A673 (cell line): ENCODE measurements at regions not wholly inside any gene's neighbourhood (a gene's known extent, or its start where the extent isn't known, plus 50 kb on each side); places are given as distances from the start of the nearest gene placed in this dataset.

Experiments
- BruUV-seq: library from RNA; stranded (reverse); fragments of 400-500 nt; replicated peaks from 2 replicates; lab custom pipeline; 2021; lab: Mats Ljungman, UMichigan
- CTCF ChIA-PET: fragments of 300-600 bp; sonication (Branson Sonifier 250); formaldehyde crosslinking; loops from one replicate; lab custom pipeline; 2022; ENCODE audit warnings: antibody characterized with exemption; lab: Charles Lee
- POLR2A ChIA-PET: fragments of 300-600 bp; sonication (Branson Sonifier 250); formaldehyde crosslinking; loops from one replicate; lab custom pipeline; 2022; ENCODE audit warnings: antibody characterized with exemption; ENCODE audit not compliant: low non-redundant PET; lab: Charles Lee
- DNase-seq: peaks from one replicate; pipeline ENCODE4 v3.0.0-alpha.2; 2015; ENCODE audit warnings: low spot score
- H3K27ac ChIP-seq: fragments of 200-600 bp; sonication (generic); 2 replicates; pipeline ENCODE4 v1.5.1; 2016; ENCODE audit warnings: mixed run types, low read depth, mild to moderate bottlenecking, mixed read lengths, antibody characterized with exemption, low read length; ENCODE audit not compliant: poor library complexity, severe bottlenecking
- H3K27me3 ChIP-seq: fragments of 200-600 bp; sonication (generic); replicated peaks from 2 replicates; pipeline ENCODE4 v1.6.1; 2017; ENCODE audit warnings: mixed run types, low read depth, mild to moderate bottlenecking, mixed read lengths, antibody characterized with exemption, low read length; ENCODE audit not compliant: insufficient read depth, poor library complexity
- H3K36me3 ChIP-seq: fragments of 200-600 bp; sonication (generic); 2 replicates; pipeline ENCODE4 v1.6.1; 2016; ENCODE audit warnings: mixed run types, mild to moderate bottlenecking, mixed read lengths, antibody characterized with exemption, low read length; ENCODE audit not compliant: insufficient read depth, poor library complexity, severe bottlenecking
- H3K4me1 ChIP-seq: fragments of 200-600 bp; sonication (generic); 2 replicates; pipeline ENCODE4 v1.6.1; 2017; ENCODE audit warnings: mixed run types, mild to moderate bottlenecking, mixed read lengths, antibody characterized with exemption, low read length; ENCODE audit not compliant: insufficient read depth, poor library complexity, severe bottlenecking
- H3K4me3 ChIP-seq: fragments of 200-600 bp; sonication (generic); 2 replicates; pipeline ENCODE4 v1.5.1; 2016; ENCODE audit warnings: low read depth, mixed run types, mild to moderate bottlenecking, mixed read lengths, low read length; ENCODE audit not compliant: poor library complexity, severe bottlenecking
- H3K9me3 ChIP-seq: fragments of 200-600 bp; sonication (generic); 2 replicates; pipeline ENCODE4 v1.6.1; 2016; ENCODE audit warnings: mixed run types, low read depth, mild to moderate bottlenecking, mixed read lengths, antibody characterized with exemption, low read length; ENCODE audit not compliant: poor library complexity, severe bottlenecking
- EZH2 ChIP-seq: fragments of 200-600 bp; sonication (generic); IDR thresholded peaks from 2 replicates; pipeline ENCODE4 v1.6.1; 2017; ENCODE audit warnings: borderline replicate concordance, low read depth, mild to moderate bottlenecking, mixed read lengths, antibody characterized with exemption, low read length; ENCODE audit not compliant: poor library complexity, severe bottlenecking
- intact Hi-C: fragments of 100-400 bp; cut with micrococcal nuclease; formaldehyde crosslinking; loops from one replicate; pipeline ENCODE4 v1.10.0; 2022; ENCODE audit not compliant: unreplicated experiment
- TF ChIP-seq, protein P1 (sequence below): fragments of 300-800, 200-600 bp; sonication (generic); conservative IDR thresholded peaks from 2 replicates; pipeline ENCODE4 v1.5.1; 2017; ENCODE audit warnings: low read depth, mild to moderate bottlenecking, antibody characterized with exemption, low read length, moderate library complexity, mixed read lengths

DNA sequence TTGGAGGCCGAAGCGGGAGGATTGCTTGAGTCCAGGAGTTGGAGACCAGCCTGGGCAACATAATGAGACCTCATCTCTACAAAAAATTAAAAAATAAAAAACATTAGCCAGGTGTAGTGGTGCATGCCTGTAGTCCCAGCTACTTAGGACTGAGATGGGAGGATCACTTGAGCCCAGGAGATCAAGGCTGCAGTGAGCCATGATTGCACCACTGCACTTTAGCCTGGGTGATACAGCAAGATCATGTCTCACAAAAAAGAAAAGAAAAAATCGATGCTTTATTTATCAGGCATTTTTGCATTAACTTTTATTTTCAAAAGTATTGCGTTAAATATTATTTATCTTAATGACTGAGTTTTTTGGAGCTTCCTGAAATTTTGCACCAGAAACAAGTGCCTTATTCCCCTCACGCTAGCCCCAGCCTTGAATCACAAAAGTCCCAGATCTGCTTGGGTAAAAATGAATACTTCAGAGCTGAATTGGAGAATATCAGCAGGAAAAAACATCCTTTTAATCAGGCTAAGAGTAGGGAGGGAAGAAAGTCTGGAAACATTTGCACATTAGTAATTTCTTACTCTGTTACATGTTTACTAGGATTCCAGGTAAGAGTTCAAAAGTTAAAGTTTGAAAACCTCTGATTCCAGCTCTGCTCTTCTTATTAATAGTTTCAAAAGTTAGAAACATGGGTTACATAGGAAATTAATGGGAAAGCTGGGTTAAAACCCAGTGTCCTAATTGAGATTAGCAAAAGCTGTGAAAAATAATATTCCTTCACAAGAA lies 111.4 kb upstream of the FOXN2 start:
- POLR2A ChIA-PET: interaction anchor here (0.5 kb wide), 1 partner anchor 219 kb away, joined by 7 read pairs; no protein-coding TSS in a partner anchor
- Histone ChIP-seq H3K27me3 (no peaks in the 10 kb centered on the region), H3K9me3 (no peaks in the 10 kb centered on the region), H3K4me3 (no peak overlapping the region), H3K4me1 (peaks cover 6% of the 10 kb centered on the region), H3K36me3 (no peaks in the 10 kb centered on the region), H3K27ac (no peak overlapping the region)
- intact Hi-C loops: no loop called here
- CTCF ChIA-PET: no interaction called here
- DNase-seq: no peak
- BruUV-seq: no TSS peak
- TF ChIP-seq EZH2: no peak
- TF ChIP-seq, protein P1, sequence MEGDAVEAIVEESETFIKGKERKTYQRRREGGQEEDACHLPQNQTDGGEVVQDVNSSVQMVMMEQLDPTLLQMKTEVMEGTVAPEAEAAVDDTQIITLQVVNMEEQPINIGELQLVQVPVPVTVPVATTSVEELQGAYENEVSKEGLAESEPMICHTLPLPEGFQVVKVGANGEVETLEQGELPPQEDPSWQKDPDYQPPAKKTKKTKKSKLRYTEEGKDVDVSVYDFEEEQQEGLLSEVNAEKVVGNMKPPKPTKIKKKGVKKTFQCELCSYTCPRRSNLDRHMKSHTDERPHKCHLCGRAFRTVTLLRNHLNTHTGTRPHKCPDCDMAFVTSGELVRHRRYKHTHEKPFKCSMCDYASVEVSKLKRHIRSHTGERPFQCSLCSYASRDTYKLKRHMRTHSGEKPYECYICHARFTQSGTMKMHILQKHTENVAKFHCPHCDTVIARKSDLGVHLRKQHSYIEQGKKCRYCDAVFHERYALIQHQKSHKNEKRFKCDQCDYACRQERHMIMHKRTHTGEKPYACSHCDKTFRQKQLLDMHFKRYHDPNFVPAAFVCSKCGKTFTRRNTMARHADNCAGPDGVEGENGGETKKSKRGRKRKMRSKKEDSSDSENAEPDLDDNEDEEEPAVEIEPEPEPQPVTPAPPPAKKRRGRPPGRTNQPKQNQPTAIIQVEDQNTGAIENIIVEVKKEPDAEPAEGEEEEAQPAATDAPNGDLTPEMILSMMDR: no peak

DNA sequence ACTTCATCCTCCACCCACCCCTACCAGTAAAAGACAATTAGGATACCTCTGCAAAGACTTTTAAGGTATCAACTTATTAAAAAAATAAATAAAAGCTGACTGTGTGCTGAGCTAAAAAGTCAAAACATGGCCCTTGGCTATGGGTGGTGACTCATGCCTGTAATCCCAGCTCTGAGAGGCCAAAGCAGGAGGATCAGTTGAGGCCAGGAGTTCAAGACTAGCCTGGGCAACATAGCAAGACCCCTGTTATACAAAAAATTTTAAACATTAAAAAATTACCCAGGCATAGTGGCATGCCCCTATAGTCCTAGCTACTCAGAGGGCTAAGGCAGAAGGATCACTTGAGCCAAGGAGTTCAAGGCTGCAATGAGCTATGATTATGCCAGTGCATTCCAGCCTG lies 110.8 kb upstream of the FOXN2 start:
- Histone ChIP-seq H3K9me3 (no peaks in the 10 kb centered on the region), H3K4me1 (peaks cover 3% of the 10 kb centered on the region), H3K4me3 (no peak overlapping the region), H3K36me3 (no peaks in the 10 kb centered on the region), H3K27ac (no peak overlapping the region), H3K27me3 (no peaks in the 10 kb centered on the region)
- ChIA-PET CTCF (no interaction called here), POLR2A (interaction anchor here (0.5 to 0.6 kb wide), 2 partner anchors 218 to 750 kb away, joined by 6 to 7 read pairs; no protein-coding TSS in a partner anchor)
- intact Hi-C loops: no loop called here
- no peak for DNase-seq
- TF ChIP-seq EZH2: no peak
- TF ChIP-seq, protein P1: no peak
- no TSS peak for BruUV-seq

DNA sequence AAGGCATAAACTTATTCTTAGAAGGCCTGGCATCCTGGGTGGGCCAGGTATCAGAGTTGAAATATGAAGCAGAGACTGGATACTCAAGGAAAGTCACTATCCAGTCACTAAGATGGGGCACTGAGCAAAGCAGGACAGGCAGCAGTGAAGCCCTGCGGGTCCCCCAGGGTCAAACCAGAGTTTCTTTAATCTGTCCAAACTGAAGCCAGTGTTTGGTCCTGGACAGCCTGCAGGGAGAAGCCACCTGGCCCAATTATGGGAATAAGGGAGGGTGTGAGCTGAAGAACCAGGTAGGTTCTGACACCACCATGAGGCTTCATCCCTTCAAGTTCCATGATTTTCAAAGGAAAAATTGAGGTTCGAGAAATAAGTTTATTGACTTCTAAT lies 109.7 kb upstream of the FOXN2 start:
- intact Hi-C loops: no loop called here
- CTCF ChIA-PET: no interaction called here

More for the DNA sequence above, 109.7 kb upstream of the FOXN2 start:
- TF ChIP-seq, protein P1: no peak
- TF ChIP-seq EZH2: no peak
- no peak for DNase-seq
- H3K9me3 ChIP-seq: no peaks in the 10 kb centered on the region
- no peaks in the 10 kb centered on the region for H3K36me3 ChIP-seq
- peaks cover 6% of the 10 kb centered on the region for H3K4me1 ChIP-seq
- H3K27me3 ChIP-seq: no peaks in the 10 kb centered on the region
- no TSS peak for BruUV-seq
- no peak overlapping the region for H3K27ac ChIP-seq
- no peak overlapping the region for H3K4me3 ChIP-seq
- POLR2A ChIA-PET: no interaction called here
